IMR-90 (cell line): ENCODE measurements at regions not wholly inside any gene's neighbourhood (a gene's known extent, or its start where the extent isn't known, plus 50 kb on each side); places are given as distances from the start of the nearest gene placed in this dataset.

ENCODE experiments used
- ATAC-seq: fragments of 200-7000 bp; cut with Tn5 transposase; 2 replicates; pipeline ENCODE4 v1.9.1; 2020; ENCODE audit warnings: low read depth, mild to moderate bottlenecking, moderate library complexity
- BruUV-seq: library from RNA; stranded (reverse); fragments of 400-500 nt; replicated peaks from 2 replicates; lab custom pipeline; 2021; lab: Mats Ljungman, UMichigan
- CTCF ChIA-PET: fragments of 300-600 bp; formaldehyde crosslinking; extraction: SDS; loops from one replicate; lab custom pipeline; 2021; ENCODE audit warnings: antibody characterized with exemption; lab: Yijun Ruan, JAX
- POLR2A ChIA-PET: fragments of 300-600 bp; sonication (Branson Sonifier 250); formaldehyde crosslinking; loops from one replicate; lab custom pipeline; 2022; ENCODE audit warnings: antibody characterized with exemption; ENCODE audit not compliant: unreplicated experiment; lab: Charles Lee
- DNase-seq: peaks from one replicate; pipeline ENCODE4 v3.0.0; 2013
- H2AFZ ChIP-seq: replicated peaks from 2 replicates; pipeline ENCODE3; 2013; ENCODE audit warnings: low read length, mild to moderate bottlenecking; ENCODE audit not compliant: poor library complexity
- H2AK5ac ChIP-seq: 2 replicates; pipeline ENCODE4 v1.6.1; 2013; ENCODE audit warnings: low read depth, low read length, inconsistent platforms
- H2AK9ac ChIP-seq: replicated peaks from 2 replicates; pipeline ENCODE3; 2013; ENCODE audit warnings: mild to moderate bottlenecking, low read depth, low read length, moderate library complexity; ENCODE audit not compliant: poor library complexity
- H2BK120ac ChIP-seq: 2 replicates; pipeline ENCODE4 v1.6.1; 2013; ENCODE audit warnings: low read depth, low read length, inconsistent platforms
- H2BK15ac ChIP-seq: 3 replicates; pipeline ENCODE4 v1.6.1; 2013; ENCODE audit warnings: low read depth, low read length, inconsistent platforms
- H2BK20ac ChIP-seq: 2 replicates; pipeline ENCODE4 v1.6.1; 2013; ENCODE audit warnings: low read depth, mild to moderate bottlenecking, inconsistent platforms, low read length, moderate library complexity
- H2BK5ac ChIP-seq: 2 replicates; pipeline ENCODE4 v1.6.1; 2013; ENCODE audit warnings: mild to moderate bottlenecking, low read depth, low read length, inconsistent platforms; ENCODE audit not compliant: poor library complexity, severe bottlenecking
- H3K14ac ChIP-seq: replicated peaks from 2 replicates; pipeline ENCODE4 v1.6.1; 2013; ENCODE audit warnings: low read depth, low read length, inconsistent platforms
- H3K18ac ChIP-seq: 2 replicates; pipeline ENCODE4 v1.6.1; 2013; ENCODE audit warnings: low read depth, low read length, control low read depth
- H3K23ac ChIP-seq: 2 replicates; pipeline ENCODE4 v1.6.1; 2013; ENCODE audit warnings: low read depth, low read length, inconsistent platforms
- H3K27ac ChIP-seq: 2 replicates; pipeline ENCODE4 v1.5.1; 2013; ENCODE audit warnings: mild to moderate bottlenecking, control low read depth, low read length; ENCODE audit not compliant: insufficient read depth
- H3K27me3 ChIP-seq: 2 replicates; pipeline ENCODE4 v1.6.1; 2013; ENCODE audit warnings: low read length; ENCODE audit not compliant: control insufficient read depth, insufficient read depth
- H3K36me3 ChIP-seq: 2 replicates; pipeline ENCODE4 v1.6.1; 2013; ENCODE audit warnings: low read length, mixed read lengths; ENCODE audit not compliant: control insufficient read depth, insufficient read depth
- H3K4ac ChIP-seq: 2 replicates; pipeline ENCODE4 v1.6.1; 2013; ENCODE audit warnings: low read depth, low read length, inconsistent platforms
- H3K4me1 ChIP-seq: 2 replicates; pipeline ENCODE4 v1.6.1; 2013; ENCODE audit warnings: low read length, mixed read lengths; ENCODE audit not compliant: control insufficient read depth, insufficient read depth
- H3K4me2 ChIP-seq: 2 replicates; pipeline ENCODE4 v1.6.1; 2013; ENCODE audit warnings: low read depth, mild to moderate bottlenecking, control low read depth, low read length, moderate library complexity
- H3K4me3 ChIP-seq: 2 replicates; pipeline ENCODE4 v1.5.1; 2013; ENCODE audit warnings: low read depth, mild to moderate bottlenecking, control low read depth, low read length, moderate library complexity; ENCODE audit not compliant: insufficient read depth
- H3K56ac ChIP-seq: 2 replicates; pipeline ENCODE4 v1.6.1; 2013; ENCODE audit warnings: low read length, inconsistent platforms; ENCODE audit not compliant: insufficient read depth; ENCODE audit errors: extremely low read depth
- H3K79me1 ChIP-seq, 2 experiments: 2 replicates each; pipeline ENCODE4 v1.6.1; 2013; ENCODE audit warnings: low read length in 2 of 2, inconsistent platforms in 1 of 2, low read depth in 1 of 2
- H3K9ac ChIP-seq: 2 replicates; pipeline ENCODE4 v1.6.1; 2013; ENCODE audit warnings: low read depth, low read length, control low read depth
- H3K9me1 ChIP-seq: 2 replicates; pipeline ENCODE4 v1.6.1; 2013; ENCODE audit warnings: low read length, inconsistent platforms; ENCODE audit not compliant: insufficient read depth
- H3K9me3 ChIP-seq: 2 replicates; pipeline ENCODE4 v1.6.1; 2013; ENCODE audit warnings: low read length; ENCODE audit not compliant: control insufficient read depth, insufficient read depth
- H4K20me1 ChIP-seq: 2 replicates; pipeline ENCODE4 v1.6.1; 2013; ENCODE audit warnings: low read length, inconsistent platforms; ENCODE audit not compliant: insufficient read depth
- H4K5ac ChIP-seq: 2 replicates; pipeline ENCODE4 v1.6.1; 2013; ENCODE audit warnings: mild to moderate bottlenecking, low read depth, low read length, control low read depth
- H4K8ac ChIP-seq, 2 experiments: 2 replicates each; pipeline ENCODE4 v1.6.1; 2013; ENCODE audit warnings: low read depth in 2 of 2, low read length in 2 of 2, control low read depth in 1 of 2, inconsistent platforms in 1 of 2
- H4K91ac ChIP-seq: 2 replicates; pipeline ENCODE4 v1.6.1; 2013; ENCODE audit warnings: low read depth, low read length, inconsistent platforms; ENCODE audit not compliant: insufficient read depth
- CHD1 ChIP-seq: IDR thresholded peaks from 2 replicates; pipeline ENCODE4 v1.6.1; 2012; ENCODE audit warnings: low read depth, low read length, improper control_type of control experiment
- CTCF ChIP-seq: conservative IDR thresholded peaks from 2 replicates; pipeline ENCODE4 v1.5.1; 2012; ENCODE audit warnings: mild to moderate bottlenecking, low read depth, low read length, improper control_type of control experiment
- ELK1 ChIP-seq: fragments of 150-350 bp; IDR thresholded peaks from 2 replicates; pipeline ENCODE4 v1.6.1; 2016; ENCODE audit warnings: low read depth, mild to moderate bottlenecking, low read length, moderate library complexity, borderline replicate concordance
- FOS ChIP-seq: fragments of 150-350 bp; IDR thresholded peaks from 2 replicates; pipeline ENCODE4 v1.6.1; 2016; ENCODE audit warnings: low read depth, low read length
- MAZ ChIP-seq: IDR thresholded peaks from 2 replicates; pipeline ENCODE4 v1.6.1; 2012; ENCODE audit warnings: low read depth, mild to moderate bottlenecking, low read length, improper control_type of control experiment, moderate library complexity, borderline replicate concordance
- MXI1 ChIP-seq: IDR thresholded peaks from 2 replicates; pipeline ENCODE4 v1.6.1; 2012; ENCODE audit warnings: low read depth, mild to moderate bottlenecking, low read length, moderate library complexity, borderline replicate concordance
- NFE2L2 ChIP-seq: fragments of 150-350 bp; IDR thresholded peaks from 2 replicates; pipeline ENCODE4 v1.6.1; 2016; ENCODE audit warnings: low read depth, mild to moderate bottlenecking, low read length
- POLR2A ChIP-seq: IDR thresholded peaks from 2 replicates; pipeline ENCODE4 v1.6.1; 2012; ENCODE audit warnings: mild to moderate bottlenecking, low read depth, low read length
- RCOR1 ChIP-seq: IDR thresholded peaks from 2 replicates; pipeline ENCODE4 v1.6.1; 2012; ENCODE audit warnings: mild to moderate bottlenecking, low read length, improper control_type of control experiment; ENCODE audit not compliant: insufficient replicate concordance
- RFX5 ChIP-seq: IDR thresholded peaks from 2 replicates; pipeline ENCODE4 v1.8.0; 2012; ENCODE audit warnings: low read depth, mild to moderate bottlenecking, low read length, moderate library complexity
- SMC3 ChIP-seq: fragments of 150-350 bp; IDR thresholded peaks from 2 replicates; pipeline ENCODE4 v1.6.1; 2016; ENCODE audit warnings: low read depth, mild to moderate bottlenecking, antibody characterized with exemption, low read length, moderate library complexity
- WGBS, 2 experiments: methylation state at CpG; one replicate each; pipeline versions ENCODE4 v1.1.5 to v1.1.7; 2013; ENCODE audit warnings: missing lambda C conversion rate in 2 of 2; ENCODE audit not compliant: insufficient read length in 1 of 2; ENCODE audit errors: extremely low coverage in 2 of 2; 5-methylcytosine and 5-hydroxymethylcytosine counted together
- dilution Hi-C: fragments of 300-500 bp; cut with HindIII; formaldehyde crosslinking; loops from one replicate; pipeline ENCODE4 v1.14.3; 2018; ENCODE audit warnings: low sequenced_read_pairs; ENCODE audit not compliant: unreplicated experiment
- in situ Hi-C: fragments of 300-500 bp; cut with MboI; formaldehyde crosslinking; loops from 3 replicates; pipeline ENCODE4 v1.14.3; 2019; ENCODE audit warnings: low sequenced_read_pairs, inconsistent platforms, mixed read lengths
- intact Hi-C: fragments of 100-400 bp; cut with micrococcal nuclease; formaldehyde crosslinking; loops from 2 replicates; pipeline ENCODE4 v1.10.0; 2022

GRCh38 chr2:198731842-198732399 is 725.8 kb downstream of the SATB2 start:
- no peak overlapping the region for H3K27ac ChIP-seq
- ChIA-PET POLR2A (no interaction called here), CTCF (interaction anchor here (0.6 kb wide), 1 partner anchor 575 kb away, joined by 6 read pairs; no protein-coding TSS in a partner anchor)
- no peak overlapping the region for H2AFZ ChIP-seq
- intact Hi-C loops, result no loop called here
- BruUV-seq, result no TSS peak
- H3K79me1 ChIP-seq, result no peaks in the 10 kb centered on the region
- H4K5ac ChIP-seq, result no peak overlapping the region
- no peak overlapping the region for H2BK5ac ChIP-seq
- no peak overlapping the region for H3K4me3 ChIP-seq
- no peak overlapping the region for H3K56ac ChIP-seq
- no peaks in the 10 kb centered on the region for H3K4me1 ChIP-seq
- no peak overlapping the region for H4K8ac ChIP-seq
- no peak overlapping the region for H3K9ac ChIP-seq
- in situ Hi-C loops, result no loop called here
- no peak overlapping the region for H2BK120ac ChIP-seq
- ATAC-seq, result no peak
- H3K4me2 ChIP-seq, result no peak overlapping the region
- TF ChIP-seq MXI1 (no peak), FOS (no peak), POLR2A (no peak), SMC3 (no peak), ELK1 (no peak), MAZ (no peak), CTCF (no peak), NFE2L2 (no peak), CHD1 (no peak), RCOR1 (no peak), RFX5 (no peak)
- no peak overlapping the region for H3K23ac ChIP-seq
- H3K14ac ChIP-seq, result no peak overlapping the region
- H3K27me3 ChIP-seq, result no peaks in the 10 kb centered on the region
- no peaks in the 10 kb centered on the region for H3K9me1 ChIP-seq
- no peak overlapping the region for H3K4ac ChIP-seq
- H4K91ac ChIP-seq, result no peak overlapping the region
- H3K18ac ChIP-seq, result no peak overlapping the region
- H3K36me3 ChIP-seq, result no peaks in the 10 kb centered on the region
- no peaks in the 10 kb centered on the region for H4K20me1 ChIP-seq
- no peak overlapping the region for H2BK15ac ChIP-seq
- no peaks in the 10 kb centered on the region for H3K9me3 ChIP-seq
- DNase-seq, result no peak
- no peak overlapping the region for H2BK20ac ChIP-seq
- H2AK9ac ChIP-seq, result no peak overlapping the region
- dilution Hi-C loops, result no loop called here
- WGBS, 2 experiments, result no CpG with 5 or more reads among the region's 3 CpGs
- no peak overlapping the region for H2AK5ac ChIP-seq
